ENCODE measurements at regions not wholly inside any gene's neighbourhood (a gene's known extent, or its start where the extent isn't known, plus 50 kb on each side); places are given as distances from the start of the nearest gene placed in this dataset.

GRCh38 chr6:122026582-122027369 lies 372.7 kb upstream of the HSF2 start:
- DNase-seq = no peak

GRCh38 chr6:122028933-122029522 lies 370.4 kb upstream of the HSF2 start:
- DNase-seq = no peak

- no peak for DNase-seq
Observed at GRCh38 chr6:122033564-122034181, 365.8 kb upstream of the HSF2 start.

DNA sequence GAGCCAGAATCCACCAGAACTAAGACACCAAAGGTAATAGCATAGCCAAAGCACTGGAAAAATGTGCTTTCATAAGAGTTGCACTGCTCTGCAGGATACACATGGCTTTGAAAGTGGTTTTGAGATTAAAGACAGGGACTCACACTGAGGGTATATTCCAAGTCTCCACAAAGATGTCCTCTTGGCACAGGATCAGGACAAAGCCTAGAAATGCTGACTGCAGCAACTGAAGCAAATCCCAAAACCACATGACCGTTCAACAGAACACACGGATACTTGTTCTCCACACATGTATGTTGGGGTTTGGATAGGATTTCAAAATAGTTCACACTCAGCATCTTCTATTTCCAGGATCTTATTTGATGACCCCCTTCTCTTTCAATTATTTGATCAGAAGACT lies 364.3 kb upstream of the HSF2 start:
- DNase-seq = no peak

DNA sequence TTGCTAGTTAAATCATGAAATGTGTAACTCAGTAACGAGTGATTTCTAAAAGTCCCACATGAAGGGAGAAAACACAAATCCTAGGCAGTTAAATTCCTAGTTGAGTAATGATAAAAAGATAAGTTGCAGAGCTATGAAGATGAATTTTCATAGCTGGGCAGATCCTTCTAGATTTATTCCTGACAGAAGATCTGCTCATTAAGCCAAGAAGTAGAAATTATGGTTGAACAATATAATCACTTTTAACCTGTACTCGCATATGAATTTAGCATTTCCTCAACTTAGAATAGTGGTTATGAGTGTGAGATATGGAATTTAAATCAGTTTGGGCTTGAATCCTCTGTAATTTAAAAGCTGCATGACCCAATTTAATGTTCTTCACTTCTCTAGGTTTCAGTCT lies 359.2 kb upstream of the HSF2 start:
- DNase-seq = no peak

- no peak for DNase-seq
Observed at GRCh38 chr6:122042380-122042779, 357.1 kb upstream of the HSF2 start.

- no peak for DNase-seq
Observed at GRCh38 chr6:122042960-122043735, 356.3 kb upstream of the HSF2 start.

- DNase-seq = no peak
Observed at GRCh38 chr6:122048570-122048969, 350.9 kb upstream of the HSF2 start.

- DNase-seq = no peak
Observed at GRCh38 chr6:122049341-122049740, 350.1 kb upstream of the HSF2 start.

DNA sequence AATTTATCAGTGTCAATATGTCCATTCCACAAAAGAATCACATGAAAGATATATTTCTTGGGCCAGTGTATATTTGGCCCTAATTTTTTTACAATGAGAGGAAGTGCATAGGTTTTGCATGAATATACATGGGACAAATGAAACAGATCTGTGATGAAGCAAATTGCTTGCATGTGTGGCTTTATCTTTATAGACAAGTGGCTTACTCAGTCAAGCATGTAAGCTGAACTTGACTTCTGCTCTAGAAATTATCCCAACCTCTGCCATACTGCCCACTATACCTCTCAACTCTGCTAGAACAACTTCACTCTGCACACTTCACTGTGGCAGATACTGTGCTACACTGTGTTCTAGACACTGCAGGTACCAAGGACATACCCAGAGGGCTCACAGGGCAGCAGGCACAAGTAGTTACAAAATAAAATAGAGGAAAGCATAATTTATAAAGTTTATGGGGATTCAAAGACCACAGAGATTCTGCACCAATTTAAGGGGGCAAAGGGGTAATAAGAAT lies 349.2 kb upstream of the HSF2 start:
- DNase-seq = no peak

DNA sequence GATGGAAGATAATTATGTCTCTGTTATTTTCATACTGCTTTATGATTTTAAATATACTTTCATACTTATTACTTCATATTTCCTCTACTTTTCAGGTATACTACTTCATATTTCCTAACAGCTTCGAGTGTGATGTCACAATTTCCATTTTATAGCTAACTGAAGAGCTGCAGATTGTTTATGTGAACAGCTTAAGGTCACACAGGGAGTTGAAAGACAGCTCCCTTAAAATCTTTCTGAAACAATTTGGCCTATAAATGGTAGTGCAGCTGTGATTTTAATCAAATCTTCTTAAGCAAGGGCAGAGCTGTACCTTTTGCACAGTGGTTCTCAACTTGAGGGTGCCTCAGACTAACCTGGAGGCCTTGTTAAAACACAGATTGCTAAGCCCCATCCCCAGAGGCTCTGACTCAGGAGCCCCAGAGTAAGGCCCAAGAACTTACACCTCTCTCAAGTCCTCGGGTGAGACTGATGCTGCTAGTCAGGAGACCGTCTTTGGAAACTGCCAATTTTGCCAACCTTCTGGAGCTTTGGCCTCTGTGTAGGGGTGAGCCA lies 347.0 kb upstream of the HSF2 start:
- DNase-seq = no peak

GRCh38 chr6:122059918-122060317 lies 339.5 kb upstream of the HSF2 start:
- no peak for DNase-seq

GRCh38 chr6:122061855-122062254 lies 337.6 kb upstream of the HSF2 start:
- DNase-seq = no peak

DNA sequence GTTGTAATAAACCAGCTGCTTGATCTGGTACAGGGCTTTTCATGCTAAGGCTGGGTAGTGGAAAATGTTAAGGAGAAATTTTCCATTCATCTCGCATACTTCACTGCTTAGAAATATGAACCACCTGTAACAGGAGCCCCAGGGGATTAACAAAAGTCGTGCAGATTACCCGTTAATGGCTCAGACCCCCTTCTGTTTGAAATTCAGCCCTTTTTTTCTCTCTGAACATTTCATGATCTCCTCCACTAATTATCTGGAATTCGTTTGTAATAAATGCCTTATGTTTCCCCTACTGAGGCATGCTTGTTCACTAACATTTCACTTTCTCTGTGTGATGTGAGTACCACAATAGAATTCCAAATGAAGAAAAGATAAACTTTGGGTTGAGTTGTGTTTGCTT lies 336.4 kb upstream of the HSF2 start:
- no peak for DNase-seq

DNA sequence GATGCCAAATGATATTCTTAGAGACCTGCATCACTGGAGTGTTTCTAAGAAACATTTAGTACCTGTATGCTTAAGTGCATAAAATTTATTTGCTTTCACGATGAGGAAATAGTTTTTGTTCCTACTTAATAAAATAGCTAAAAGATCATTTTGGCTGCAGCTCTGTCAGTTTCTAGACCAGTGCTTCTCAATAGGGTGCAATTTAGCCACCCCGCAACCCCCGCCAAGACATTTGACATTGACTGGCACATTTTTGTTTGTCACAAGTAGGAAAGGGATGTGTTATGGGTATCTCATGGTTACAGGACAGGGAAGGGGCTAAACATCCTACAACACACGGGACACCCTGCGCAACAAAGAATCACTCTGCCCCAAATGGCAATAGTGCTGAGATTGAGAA lies 335.7 kb upstream of the HSF2 start:
- no peak for DNase-seq

- DNase-seq = no peak
Observed at GRCh38 chr6:122066200-122066599, 333.3 kb upstream of the HSF2 start.

- no peak for DNase-seq
Observed at GRCh38 chr6:122068291-122068769, 331.1 kb upstream of the HSF2 start.

- no peak for DNase-seq
Observed at GRCh38 chr6:122069932-122070331, 329.5 kb upstream of the HSF2 start.

DNA sequence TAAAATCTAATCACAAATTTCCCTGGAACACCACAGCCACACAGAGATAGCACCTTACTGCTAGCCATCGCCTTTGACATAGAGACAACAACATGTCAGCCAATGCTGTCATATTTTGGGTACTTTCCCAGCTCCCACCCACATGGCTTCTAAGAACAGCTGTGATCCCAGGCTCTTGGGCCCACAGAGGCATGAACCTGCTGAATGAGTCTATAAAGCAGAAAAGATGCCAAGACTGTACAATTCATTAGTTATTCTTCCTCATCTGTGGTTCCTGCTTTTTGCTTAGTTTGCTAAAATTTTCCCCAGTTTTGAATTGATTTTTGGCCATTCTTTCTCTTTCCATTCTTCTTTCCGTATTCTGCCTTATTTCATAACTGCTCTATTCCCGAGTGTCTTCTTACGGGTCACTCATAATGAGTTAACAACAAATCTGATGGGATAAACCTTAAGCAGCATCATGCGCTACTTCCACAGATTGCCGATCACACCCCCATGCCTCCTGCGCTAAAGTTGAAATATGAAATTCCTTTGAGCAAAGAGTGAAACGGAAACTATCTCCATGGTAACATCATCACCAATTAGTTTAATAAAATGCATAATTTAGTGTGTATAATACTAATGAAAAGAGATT lies 327.3 kb upstream of the HSF2 start:
- no peak for DNase-seq

- DNase-seq = no peak
Observed at GRCh38 chr6:122075084-122075838, 324.2 kb upstream of the HSF2 start.

GRCh38 chr6:122075917-122076316 lies 323.5 kb upstream of the HSF2 start:
- DNase-seq = no peak

GRCh38 chr6:122077603-122078002 lies 321.8 kb upstream of the HSF2 start:
- no peak for DNase-seq

Data from activated CD4-positive, alpha-beta T cell treated with anti-CD3 and anti-CD28 coated beads for 48 hours (primary cell).